LNCAP (cell line): ENCODE measurements at regions not wholly inside any gene's neighbourhood (a gene's known extent, or its start where the extent isn't known, plus 50 kb on each side); places are given as distances from the start of the nearest gene placed in this dataset.

Source experiments
- CTCF ChIP-seq: fragments of 450-650 bp; IDR thresholded peaks from 2 replicates; pipeline ENCODE4 v1.5.1; 2017; ENCODE audit warnings: mild to moderate bottlenecking

- TF ChIP-seq CTCF = no peak
Measured at GRCh38 chr12:87051621-87052020, 795.4 kb upstream of the MGAT4C start.

- TF ChIP-seq CTCF = no peak
Measured at GRCh38 chr12:87047691-87048090, 791.5 kb upstream of the MGAT4C start.

GRCh38 chr12:87039536-87039935 is 783.3 kb upstream of the MGAT4C start:
- TF ChIP-seq CTCF = no peak

DNA sequence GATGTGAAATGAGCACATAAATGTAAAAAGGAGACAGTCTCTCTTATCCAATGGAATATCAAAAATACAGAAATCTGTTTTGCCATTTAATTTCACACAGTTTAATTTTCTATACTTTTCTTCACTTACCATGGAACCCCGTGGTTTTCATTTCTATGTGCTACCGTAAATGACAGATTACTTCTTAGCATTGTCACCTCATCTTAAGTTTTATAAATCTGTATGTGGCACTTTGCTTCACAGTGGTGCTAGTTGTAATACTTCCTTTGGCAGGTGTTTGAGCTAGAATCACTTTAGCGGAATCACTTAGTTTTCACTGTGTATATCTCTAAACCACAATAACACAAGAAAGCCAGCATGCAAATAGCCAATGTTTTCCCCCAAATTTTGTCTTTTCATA is 781.9 kb upstream of the MGAT4C start:
- TF ChIP-seq CTCF = no peak

- no peak for TF ChIP-seq CTCF
Measured at GRCh38 chr12:87025976-87026375, 769.8 kb upstream of the MGAT4C start.

DNA sequence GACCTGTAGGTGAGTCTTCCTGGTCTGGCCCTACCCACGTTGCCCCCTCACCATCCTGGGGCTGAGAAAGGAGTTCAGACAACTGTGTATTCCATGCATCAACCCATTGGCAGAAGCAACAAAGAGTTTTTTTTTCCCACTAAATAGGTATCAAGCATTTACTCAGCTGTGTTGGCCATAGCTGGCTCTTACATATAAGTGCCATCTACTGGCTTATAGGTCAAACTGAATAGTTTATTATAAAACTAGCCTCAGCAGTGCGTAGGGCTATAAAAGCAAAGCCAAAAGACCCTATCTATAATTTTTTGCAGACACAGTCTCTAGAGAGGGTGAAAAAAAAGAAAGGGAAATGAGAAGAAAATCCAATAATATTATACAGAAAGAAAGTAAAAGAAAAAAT is 765.2 kb upstream of the MGAT4C start:
- TF ChIP-seq CTCF = no peak

GRCh38 chr12:87020071-87020470 is 763.9 kb upstream of the MGAT4C start:
- no peak for TF ChIP-seq CTCF

- no peak for TF ChIP-seq CTCF
Measured at GRCh38 chr12:87015352-87015751, 759.2 kb upstream of the MGAT4C start.
